ENCODE measurements at regions not wholly inside any gene's neighbourhood (a gene's known extent, or its start where the extent isn't known, plus 50 kb on each side); places are given as distances from the start of the nearest gene placed in this dataset.

DNA sequence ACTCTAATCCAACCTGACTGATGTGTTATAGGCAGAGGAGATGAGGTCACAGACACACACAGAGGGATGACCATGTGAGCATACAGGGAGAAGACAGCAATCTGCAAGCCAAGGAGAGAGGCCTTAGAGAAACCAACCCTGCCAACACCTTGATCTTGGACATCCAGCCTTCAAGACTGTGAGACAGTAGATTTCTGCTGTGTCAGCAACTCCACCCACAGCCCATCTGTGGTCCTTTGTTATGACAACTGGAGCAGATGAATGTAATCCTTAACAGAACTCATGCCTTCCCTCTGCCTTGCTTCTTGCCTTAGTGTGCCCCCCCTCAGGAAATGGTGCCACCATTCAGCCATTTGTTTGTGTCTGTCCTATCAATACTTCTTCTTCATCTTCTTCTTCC is 107.4 kb downstream of the NXNL2 start:
- TF ChIP-seq BHLHE40 (IDR thresholded peaks at IDR 0.05; ENCODE audit: low read depth, low read length) (no peak), MAZ (IDR thresholded peaks at IDR 0.05; ENCODE audit: borderline replicate concordance, low read depth, low read length) (no peak), POLR2A (IDR thresholded peaks at IDR 0.05; ENCODE audit: low read length) (no peak), RFX5 (IDR thresholded peaks at IDR 0.05) (no peak), ZFP36 (IDR thresholded peaks at IDR 0.05; ENCODE audit: borderline replicate concordance, partially characterized antibody) (no peak), HDAC2 (IDR thresholded peaks at IDR 0.05) (no peak), RAD21 (conservative IDR thresholded peaks at IDR 0.05 in 1 of 2, IDR thresholded peaks at IDR 0.05 in 1 of 2) (no peak), CHD2 (IDR thresholded peaks at IDR 0.05; ENCODE audit: low read length, partially characterized antibody) (no peak), CBX8 (IDR thresholded peaks at IDR 0.05) (no peak), JUN (IDR thresholded peaks at IDR 0.05) (no peak), RCOR1 (IDR thresholded peaks at IDR 0.05; ENCODE audit: low read depth, low read length) (no peak)
- TF ChIP-seq, protein P1, sequence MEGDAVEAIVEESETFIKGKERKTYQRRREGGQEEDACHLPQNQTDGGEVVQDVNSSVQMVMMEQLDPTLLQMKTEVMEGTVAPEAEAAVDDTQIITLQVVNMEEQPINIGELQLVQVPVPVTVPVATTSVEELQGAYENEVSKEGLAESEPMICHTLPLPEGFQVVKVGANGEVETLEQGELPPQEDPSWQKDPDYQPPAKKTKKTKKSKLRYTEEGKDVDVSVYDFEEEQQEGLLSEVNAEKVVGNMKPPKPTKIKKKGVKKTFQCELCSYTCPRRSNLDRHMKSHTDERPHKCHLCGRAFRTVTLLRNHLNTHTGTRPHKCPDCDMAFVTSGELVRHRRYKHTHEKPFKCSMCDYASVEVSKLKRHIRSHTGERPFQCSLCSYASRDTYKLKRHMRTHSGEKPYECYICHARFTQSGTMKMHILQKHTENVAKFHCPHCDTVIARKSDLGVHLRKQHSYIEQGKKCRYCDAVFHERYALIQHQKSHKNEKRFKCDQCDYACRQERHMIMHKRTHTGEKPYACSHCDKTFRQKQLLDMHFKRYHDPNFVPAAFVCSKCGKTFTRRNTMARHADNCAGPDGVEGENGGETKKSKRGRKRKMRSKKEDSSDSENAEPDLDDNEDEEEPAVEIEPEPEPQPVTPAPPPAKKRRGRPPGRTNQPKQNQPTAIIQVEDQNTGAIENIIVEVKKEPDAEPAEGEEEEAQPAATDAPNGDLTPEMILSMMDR (IDR thresholded peaks at IDR 0.05) = no peak
- TF ChIP-seq, protein P2, sequence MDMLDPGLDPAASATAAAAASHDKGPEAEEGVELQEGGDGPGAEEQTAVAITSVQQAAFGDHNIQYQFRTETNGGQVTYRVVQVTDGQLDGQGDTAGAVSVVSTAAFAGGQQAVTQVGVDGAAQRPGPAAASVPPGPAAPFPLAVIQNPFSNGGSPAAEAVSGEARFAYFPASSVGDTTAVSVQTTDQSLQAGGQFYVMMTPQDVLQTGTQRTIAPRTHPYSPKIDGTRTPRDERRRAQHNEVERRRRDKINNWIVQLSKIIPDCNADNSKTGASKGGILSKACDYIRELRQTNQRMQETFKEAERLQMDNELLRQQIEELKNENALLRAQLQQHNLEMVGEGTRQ (IDR thresholded peaks at IDR 0.05) = no peak
